SHP77 (cell line): ENCODE measurements at regions not wholly inside any gene's neighbourhood (a gene's known extent, or its start where the extent isn't known, plus 50 kb on each side); places are given as distances from the start of the nearest gene placed in this dataset.

ENCODE experiments used
- DNase-seq, 2 experiments: peaks; one replicate each; lab custom pipeline; 2025; lab: John Stamatoyannopoulos, UW

GRCh38 chr11:8340296-8340695 is 76.6 kb upstream of the LMO1 start:
- DNase-seq: no peak

GRCh38 chr11:8339592-8340022 is 75.9 kb upstream of the LMO1 start:
- no peak for DNase-seq

- DNase-seq: no peak
Measured at GRCh38 chr11:8338138-8338537, 74.5 kb upstream of the LMO1 start.

- DNase-seq: no peak
Measured at GRCh38 chr11:8337130-8337795, 73.6 kb upstream of the LMO1 start.

GRCh38 chr11:8336356-8337129 is 72.9 kb upstream of the LMO1 start:
- no peak for DNase-seq

- DNase-seq: no peak
Measured at GRCh38 chr11:8335683-8336082, 72.0 kb upstream of the LMO1 start.

GRCh38 chr11:8335186-8335585 is 71.5 kb upstream of the LMO1 start:
- no peak for DNase-seq

- DNase-seq: no peak
Measured at GRCh38 chr11:8333811-8334401, 70.2 kb upstream of the LMO1 start.

GRCh38 chr11:8333376-8333775 is 69.7 kb upstream of the LMO1 start:
- no peak for DNase-seq

- no peak for DNase-seq
Measured at GRCh38 chr11:8332891-8333290, 69.2 kb upstream of the LMO1 start.

- DNase-seq: no peak
Measured at GRCh38 chr11:8332196-8332595, 68.5 kb upstream of the LMO1 start.

GRCh38 chr11:8331767-8332166 is 68.1 kb upstream of the LMO1 start:
- no peak for DNase-seq

GRCh38 chr11:8330896-8331295 is 67.2 kb upstream of the LMO1 start:
- DNase-seq: no peak

GRCh38 chr11:8330404-8330803 is 66.7 kb upstream of the LMO1 start:
- no peak for DNase-seq

GRCh38 chr11:8329847-8330361 is 66.2 kb upstream of the LMO1 start:
- DNase-seq: no peak

GRCh38 chr11:8329336-8329735 is 65.7 kb upstream of the LMO1 start:
- no peak for DNase-seq

- DNase-seq: peak; percentile 75 to 78
Measured at GRCh38 chr11:8328848-8329330, 65.2 kb upstream of the LMO1 start.

GRCh38 chr11:8328231-8328794 is 64.6 kb upstream of the LMO1 start:
- DNase-seq: no peak

- DNase-seq: no peak
Measured at GRCh38 chr11:8327761-8328192, 64.1 kb upstream of the LMO1 start.

- DNase-seq: no peak
Measured at GRCh38 chr11:8326337-8326736, 62.7 kb upstream of the LMO1 start.

- no peak for DNase-seq
Measured at GRCh38 chr11:8325591-8326304, 62.1 kb upstream of the LMO1 start.
